ENCODE measurements at regions not wholly inside any gene's neighbourhood (a gene's known extent, or its start where the extent isn't known, plus 50 kb on each side); places are given as distances from the start of the nearest gene placed in this dataset.

- Histone ChIP-seq H3K27ac (ENCODE audit: insufficient read depth, low read length) (peak overlapping the region; percentile 96; the same call in 1 of the 2 replicates), H3K4ac (ENCODE audit: low read depth, low read length) (peak overlapping the region; percentile 96), H4K5ac (ENCODE audit: low read depth, low read length) (peak overlapping the region; percentile 77), H2BK15ac (ENCODE audit: low read depth, low read length) (peak overlapping the region; percentile 98; the same call in 2 of the 3 replicates), H2AK5ac (ENCODE audit: low read depth, low read length) (peak overlapping the region; percentile 92), H3K4me3 (ENCODE audit: insufficient read depth, low read depth, low read length) (no peak overlapping the region), H3K79me1 (ENCODE audit: low read depth in 1 of 2, low read length in 2 of 2) (0 out of 4 replicates have a peak, but pooled peaks cover 0 to 6% of the 10 kb centered on the region in 2 experiments), H4K8ac (ENCODE audit: low read depth in 2 of 2, low read length in 2 of 2) (peak overlapping the region; percentile 98 to 99), H3K4me2 (ENCODE audit: low read depth, low read length) (no peak overlapping the region), H3K18ac (ENCODE audit: low read depth, low read length) (peak overlapping the region; percentile 89), H3K36me3 (ENCODE audit: control insufficient read depth, insufficient read depth, low read length) (no peaks in the 10 kb centered on the region), H4K91ac (ENCODE audit: insufficient read depth, low read depth, low read length) (peak overlapping the region; percentile 86), H3K14ac (replicated peaks; ENCODE audit: low read depth, low read length) (peak overlapping the region; percentile 62), H3K9ac (ENCODE audit: low read depth, low read length) (peak overlapping the region; percentile 16; the same call in 1 of the 2 replicates), H3K9me3 (ENCODE audit: control insufficient read depth, insufficient read depth, low read length) (no peaks in the 10 kb centered on the region), H3K23ac (ENCODE audit: low read depth, low read length) (peak overlapping the region; percentile 58; the same call in 1 of the 2 replicates), H2AFZ (replicated peaks; ENCODE audit: low read length, poor library complexity) (peak overlapping the region; percentile 69), H3K27me3 (ENCODE audit: control insufficient read depth, insufficient read depth, low read length) (no peaks in the 10 kb centered on the region), H3K9me1 (ENCODE audit: insufficient read depth, low read length) (peaks cover 3% of the 10 kb centered on the region; the same call in 1 of the 2 replicates), H3K56ac (ENCODE audit: extremely low read depth, insufficient read depth, low read length) (no peak overlapping the region), H2AK9ac (replicated peaks; ENCODE audit: low read depth, low read length, poor library complexity) (peak overlapping the region; percentile 95), H2BK20ac (ENCODE audit: low read depth, low read length) (peak overlapping the region; percentile 96), H2BK120ac (ENCODE audit: low read depth, low read length) (peak overlapping the region; percentile 99), H2BK5ac (ENCODE audit: low read depth, low read length, poor library complexity, severe bottlenecking) (peak overlapping the region; percentile 98), H3K4me1 (ENCODE audit: control insufficient read depth, insufficient read depth, low read length) (peaks cover 10% of the 10 kb centered on the region), H4K20me1 (ENCODE audit: insufficient read depth, low read length) (no peaks in the 10 kb centered on the region)
- in situ Hi-C loops (cut with MboI; ENCODE audit: low sequenced_read_pairs) (no loop called here), dilution Hi-C loops (cut with HindIII; ENCODE audit: low sequenced_read_pairs, unreplicated experiment) (no loop called here), intact Hi-C loops (cut with micrococcal nuclease) (no loop called here)
- WGBS, 2 experiments (ENCODE audit: extremely low coverage in 2 of 2, insufficient read length in 1 of 2), result 91% methylated on average over 13 of the region's 16 CpGs; no CpG with 5 or more reads in 1 of the 2 experiments
- TF ChIP-seq SMC3 (IDR thresholded peaks at IDR 0.05; ENCODE audit: low read depth, low read length) (no peak), CHD1 (IDR thresholded peaks at IDR 0.05; ENCODE audit: low read depth, low read length) (no peak), CEBPB (IDR thresholded peaks at IDR 0.05; ENCODE audit: low read depth, low read length) (no peak), NFE2L2 (IDR thresholded peaks at IDR 0.05; ENCODE audit: low read depth, low read length) (no peak), ELK1 (IDR thresholded peaks at IDR 0.05; ENCODE audit: borderline replicate concordance, low read depth, low read length) (no peak), FOS (IDR thresholded peaks at IDR 0.05; ENCODE audit: low read depth, low read length) (no peak), USF2 (IDR thresholded peaks at IDR 0.05; ENCODE audit: low read depth, low read length) (no peak), MAZ (IDR thresholded peaks at IDR 0.05; ENCODE audit: borderline replicate concordance, low read depth, low read length) (no peak), MXI1 (IDR thresholded peaks at IDR 0.05; ENCODE audit: borderline replicate concordance, low read depth, low read length) (no peak), RCOR1 (IDR thresholded peaks at IDR 0.05; ENCODE audit: insufficient replicate concordance, low read length) (no peak), BHLHE40 (IDR thresholded peaks at IDR 0.05; ENCODE audit: low read depth, low read length) (no peak), RAD21 (IDR thresholded peaks at IDR 0.05; ENCODE audit: low read length) (no peak), MAFK (IDR thresholded peaks at IDR 0.05; ENCODE audit: low read depth, low read length) (no peak), RFX5 (IDR thresholded peaks at IDR 0.05; ENCODE audit: low read depth, low read length) (no peak)
- TF ChIP-seq, protein P1, sequence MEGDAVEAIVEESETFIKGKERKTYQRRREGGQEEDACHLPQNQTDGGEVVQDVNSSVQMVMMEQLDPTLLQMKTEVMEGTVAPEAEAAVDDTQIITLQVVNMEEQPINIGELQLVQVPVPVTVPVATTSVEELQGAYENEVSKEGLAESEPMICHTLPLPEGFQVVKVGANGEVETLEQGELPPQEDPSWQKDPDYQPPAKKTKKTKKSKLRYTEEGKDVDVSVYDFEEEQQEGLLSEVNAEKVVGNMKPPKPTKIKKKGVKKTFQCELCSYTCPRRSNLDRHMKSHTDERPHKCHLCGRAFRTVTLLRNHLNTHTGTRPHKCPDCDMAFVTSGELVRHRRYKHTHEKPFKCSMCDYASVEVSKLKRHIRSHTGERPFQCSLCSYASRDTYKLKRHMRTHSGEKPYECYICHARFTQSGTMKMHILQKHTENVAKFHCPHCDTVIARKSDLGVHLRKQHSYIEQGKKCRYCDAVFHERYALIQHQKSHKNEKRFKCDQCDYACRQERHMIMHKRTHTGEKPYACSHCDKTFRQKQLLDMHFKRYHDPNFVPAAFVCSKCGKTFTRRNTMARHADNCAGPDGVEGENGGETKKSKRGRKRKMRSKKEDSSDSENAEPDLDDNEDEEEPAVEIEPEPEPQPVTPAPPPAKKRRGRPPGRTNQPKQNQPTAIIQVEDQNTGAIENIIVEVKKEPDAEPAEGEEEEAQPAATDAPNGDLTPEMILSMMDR (conservative IDR thresholded peaks at IDR 0.05; ENCODE audit: low read depth, low read length), result no peak
- BruUV-seq (replicated peaks), result no TSS peak
- ChIA-PET CTCF (interaction anchor here (1.3 kb wide), 1 partner anchor 194 kb away, joined by 5 read pairs; no protein-coding TSS in a partner anchor), POLR2A (ENCODE audit: unreplicated experiment) (no interaction called here)
- DNase-seq (no peak), ATAC-seq (ENCODE audit: low read depth) (no peak)
These were observed 195.7 kb upstream of the FAT1 start for GRCh38 chr4:186919340-186919739.
